NCI-H1105 treated with DMSO at 0.1 percent for 48 hours (cell line): ENCODE measurements at regions not wholly inside any gene's neighbourhood (a gene's known extent, or its start where the extent isn't known, plus 50 kb on each side); places are given as distances from the start of the nearest gene placed in this dataset.

ENCODE experiments used
- DNase-seq: peaks from one replicate; lab custom pipeline; 2025; lab: John Stamatoyannopoulos, UW

- no peak for DNase-seq
Observed at GRCh38 chr5:57618767-57619381, 136.3 kb upstream of the ACTBL2 start.

GRCh38 chr5:57613741-57614140, 131.1 kb upstream of the ACTBL2 start:
- DNase-seq: no peak

GRCh38 chr5:57611177-57611576, 128.6 kb upstream of the ACTBL2 start:
- no peak for DNase-seq

- no peak for DNase-seq
Observed at GRCh38 chr5:57608542-57608941, 125.9 kb upstream of the ACTBL2 start.

GRCh38 chr5:57601996-57602395, 119.4 kb upstream of the ACTBL2 start:
- DNase-seq: no peak

GRCh38 chr5:57600321-57600720, 117.7 kb upstream of the ACTBL2 start:
- no peak for DNase-seq

GRCh38 chr5:57598756-57599155, 116.1 kb upstream of the ACTBL2 start:
- no peak for DNase-seq

GRCh38 chr5:57598097-57598496, 115.5 kb upstream of the ACTBL2 start:
- no peak for DNase-seq

- DNase-seq: peak; percentile 75
Observed at GRCh38 chr5:57595523-57595991, 112.9 kb upstream of the ACTBL2 start.

GRCh38 chr5:57594436-57594835, 111.8 kb upstream of the ACTBL2 start:
- no peak for DNase-seq

GRCh38 chr5:57592236-57592635, 109.6 kb upstream of the ACTBL2 start:
- no peak for DNase-seq

GRCh38 chr5:57586649-57587048, 104.0 kb upstream of the ACTBL2 start:
- DNase-seq: no peak

GRCh38 chr5:57582578-57583070, 100.0 kb upstream of the ACTBL2 start:
- no peak for DNase-seq

GRCh38 chr5:57581772-57582171, 99.2 kb upstream of the ACTBL2 start:
- DNase-seq: no peak

GRCh38 chr5:57581222-57581621, 98.6 kb upstream of the ACTBL2 start:
- DNase-seq: no peak

- no peak for DNase-seq
Observed at GRCh38 chr5:57577432-57578175, 95.0 kb upstream of the ACTBL2 start.

- DNase-seq: no peak
Observed at GRCh38 chr5:57576317-57576716, 93.7 kb upstream of the ACTBL2 start.

GRCh38 chr5:57575839-57576238, 93.2 kb upstream of the ACTBL2 start:
- DNase-seq: no peak

GRCh38 chr5:57572461-57572860, 89.8 kb upstream of the ACTBL2 start:
- DNase-seq: no peak

- DNase-seq: no peak
Observed at GRCh38 chr5:57569601-57570000, 87.0 kb upstream of the ACTBL2 start.

GRCh38 chr5:57568136-57568535, 85.5 kb upstream of the ACTBL2 start:
- no peak for DNase-seq

- no peak for DNase-seq
Observed at GRCh38 chr5:57566914-57567313, 84.3 kb upstream of the ACTBL2 start.

GRCh38 chr5:57561231-57561842, 78.7 kb upstream of the ACTBL2 start:
- no peak for DNase-seq
